Keratinocyte (primary cell): ENCODE measurements at regions not wholly inside any gene's neighbourhood (a gene's known extent, or its start where the extent isn't known, plus 50 kb on each side); places are given as distances from the start of the nearest gene placed in this dataset.

Experiments used
- CTCF ChIP-seq, 3 experiments: IDR thresholded peaks in 1 of 3; conservative IDR thresholded peaks in 1 of 3; optimal IDR thresholded peaks in 1 of 3; 2 replicates in 2 of 3; 3 replicates in 1 of 3; pipeline versions ENCODE3 to v1.5.1; 2011; ENCODE audit warnings: low read length in 3 of 3, mild to moderate bottlenecking in 3 of 3, moderate library complexity in 2 of 3, control low read depth in 1 of 3, inconsistent platforms in 1 of 3; ENCODE audit not compliant: insufficient read depth in 2 of 3; ENCODE audit errors: extremely low read depth in 1 of 3
- EZH2 ChIP-seq: IDR thresholded peaks from one replicate; pipeline ENCODE4 v1.6.1; 2012; ENCODE audit warnings: inconsistent platforms, mild to moderate bottlenecking, low read length, moderate library complexity

DNA sequence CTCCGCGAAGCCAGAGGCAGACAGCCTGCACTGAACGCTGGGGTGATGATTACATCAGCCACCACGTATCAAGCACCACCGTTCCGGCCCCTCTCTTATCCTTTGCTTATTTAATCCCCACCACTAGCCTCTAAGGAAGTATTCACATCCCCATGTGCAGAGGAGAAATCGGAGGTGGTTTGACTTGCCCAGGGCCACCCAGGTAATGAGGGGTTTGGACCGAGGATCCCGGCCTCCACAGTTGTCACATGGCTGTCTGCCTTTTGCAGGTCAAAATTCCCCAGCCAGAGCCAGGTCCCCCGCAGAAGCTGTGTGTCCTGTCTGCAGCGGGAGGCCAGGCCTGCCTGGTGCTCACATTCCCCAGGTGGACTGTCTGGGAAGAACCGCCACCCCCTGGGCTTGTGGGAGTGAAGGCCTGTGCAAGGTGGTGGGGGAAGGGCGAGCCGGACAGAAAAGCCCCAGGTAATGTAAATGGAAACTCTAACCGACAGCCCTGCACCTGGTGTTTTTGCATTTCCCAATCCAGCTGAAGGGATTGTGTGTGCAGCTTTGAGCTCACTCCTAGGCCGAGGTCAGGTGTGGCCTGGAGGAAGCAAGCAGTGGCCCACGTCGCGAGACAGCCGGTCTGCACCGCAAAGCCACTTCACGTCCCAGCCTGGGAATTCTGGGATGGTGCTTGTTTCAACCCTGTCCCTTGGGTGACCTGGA is 108.5 kb upstream of the ID2 start:
- TF ChIP-seq CTCF (optimal IDR thresholded peaks at IDR 0.05 in 1 of 3, IDR thresholded peaks at IDR 0.05 in 1 of 3, conservative IDR thresholded peaks at IDR 0.05 in 1 of 3; ENCODE audit: extremely low read depth in 1 of 3, insufficient read depth in 2 of 3, low read length in 3 of 3): no peak
- no peak for TF ChIP-seq EZH2
